ENCODE measurements at regions not wholly inside any gene's neighbourhood (a gene's known extent, or its start where the extent isn't known, plus 50 kb on each side); places are given as distances from the start of the nearest gene placed in this dataset.

DNA sequence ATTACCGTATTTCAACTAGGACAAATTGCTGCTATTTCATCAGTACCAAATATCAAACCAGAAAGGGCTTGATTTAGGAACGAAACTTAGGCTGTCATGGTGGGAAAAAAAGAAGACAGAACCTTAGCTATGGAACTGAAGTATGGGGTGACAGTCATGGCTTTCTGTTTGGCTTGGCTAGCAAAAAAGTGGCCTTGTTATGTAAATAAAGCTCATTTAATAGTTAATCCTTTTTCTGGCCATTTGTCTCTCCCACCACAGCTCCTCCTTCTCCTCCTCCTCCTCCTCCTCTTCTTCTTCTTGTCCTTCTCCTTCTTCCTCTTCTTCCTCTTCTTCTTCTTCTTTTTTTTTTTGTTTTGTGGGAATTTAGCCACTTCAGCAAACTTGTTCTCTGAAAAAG, 434.7 kb upstream of the NDST4 start:
- no peak overlapping the region for H3K4me3 Mint-ChIP-seq
- no CpG with 5 or more reads among the region's 2 CpGs for WGBS (ENCODE audit: insufficient coverage)

DNA sequence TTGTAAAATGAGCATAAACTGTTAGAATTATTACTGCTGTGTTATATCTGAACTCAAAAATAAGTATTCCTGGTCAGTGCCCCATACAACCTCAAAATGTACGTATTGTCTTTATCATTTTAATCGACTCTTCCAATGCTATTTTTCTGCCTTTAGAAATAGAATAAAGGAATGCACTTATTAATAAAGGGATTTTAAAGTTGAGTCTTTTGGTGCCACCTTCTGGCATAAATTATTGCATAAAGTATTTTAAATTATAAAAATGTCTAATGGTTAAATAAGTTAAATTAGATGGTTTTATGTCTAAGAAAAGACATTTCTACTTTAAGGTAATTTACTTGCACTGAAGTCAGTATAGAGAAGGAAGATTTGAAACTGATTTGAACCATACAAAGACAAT, 424.0 kb upstream of the NDST4 start:
- H4K20me1 ChIP-seq (ENCODE audit: insufficient read depth, low read length), result no peaks in the 10 kb centered on the region
- H3K27me3 ChIP-seq (ENCODE audit: control insufficient read depth in 2 of 2, insufficient read depth in 2 of 2, low read length in 2 of 2), result no peaks in the 10 kb centered on the region
- H3K4me1 Mint-ChIP-seq, result no peaks in the 10 kb centered on the region
- no peak overlapping the region for H2AFZ ChIP-seq (ENCODE audit: insufficient read depth, low read depth, low read length, poor library complexity, severe bottlenecking)
- H3K4me3 ChIP-seq (replicated peaks in 1 of 3; ENCODE audit: low read depth in 2 of 3, low read length in 3 of 3), result no peak overlapping the region
- H3K27me3 Mint-ChIP-seq (ENCODE audit: low read depth in 3 of 3), result no peaks in the 10 kb centered on the region
- no peaks in the 10 kb centered on the region for H3K4me1 ChIP-seq (ENCODE audit: control insufficient read depth in 1 of 2, insufficient read depth in 2 of 2, low read length in 2 of 2)
- no CpG with 5 or more reads among the region's 2 CpGs for whole genome bisulfite sequencing (ENCODE audit: insufficient coverage)
- H3K9ac ChIP-seq (ENCODE audit: insufficient read depth, low read length, poor library complexity, severe bottlenecking), result no peak overlapping the region
- intact Hi-C loops (cut with micrococcal nuclease), result no loop called here
- H3K79me2 ChIP-seq (ENCODE audit: insufficient read depth, low read length), result no peaks in the 10 kb centered on the region
- TF ChIP-seq, protein P1, sequence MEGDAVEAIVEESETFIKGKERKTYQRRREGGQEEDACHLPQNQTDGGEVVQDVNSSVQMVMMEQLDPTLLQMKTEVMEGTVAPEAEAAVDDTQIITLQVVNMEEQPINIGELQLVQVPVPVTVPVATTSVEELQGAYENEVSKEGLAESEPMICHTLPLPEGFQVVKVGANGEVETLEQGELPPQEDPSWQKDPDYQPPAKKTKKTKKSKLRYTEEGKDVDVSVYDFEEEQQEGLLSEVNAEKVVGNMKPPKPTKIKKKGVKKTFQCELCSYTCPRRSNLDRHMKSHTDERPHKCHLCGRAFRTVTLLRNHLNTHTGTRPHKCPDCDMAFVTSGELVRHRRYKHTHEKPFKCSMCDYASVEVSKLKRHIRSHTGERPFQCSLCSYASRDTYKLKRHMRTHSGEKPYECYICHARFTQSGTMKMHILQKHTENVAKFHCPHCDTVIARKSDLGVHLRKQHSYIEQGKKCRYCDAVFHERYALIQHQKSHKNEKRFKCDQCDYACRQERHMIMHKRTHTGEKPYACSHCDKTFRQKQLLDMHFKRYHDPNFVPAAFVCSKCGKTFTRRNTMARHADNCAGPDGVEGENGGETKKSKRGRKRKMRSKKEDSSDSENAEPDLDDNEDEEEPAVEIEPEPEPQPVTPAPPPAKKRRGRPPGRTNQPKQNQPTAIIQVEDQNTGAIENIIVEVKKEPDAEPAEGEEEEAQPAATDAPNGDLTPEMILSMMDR (IDR thresholded peaks at IDR 0.05), result no peak
- no peaks in the 10 kb centered on the region for H3K9me3 Mint-ChIP-seq
- H3K36me3 Mint-ChIP-seq, result no peaks in the 10 kb centered on the region
- H3K4me3 Mint-ChIP-seq, result no peak overlapping the region
- no peak overlapping the region for H3K4me2 ChIP-seq (replicated peaks; ENCODE audit: extremely low read depth, low read length, poor library complexity, severe bottlenecking)
- H3K9me3 ChIP-seq (replicated peaks in 1 of 2; ENCODE audit: control insufficient read depth in 1 of 2, insufficient read depth in 1 of 2, low read length in 2 of 2), result no peaks in the 10 kb centered on the region
- H3K27ac ChIP-seq (ENCODE audit: low read depth in 1 of 2, low read length in 2 of 2), result no peak overlapping the region
- no peaks in the 10 kb centered on the region for H3K36me3 ChIP-seq (replicated peaks in 1 of 2; ENCODE audit: control insufficient read depth in 1 of 2, insufficient read depth in 2 of 2, low read length in 2 of 2)
- DNase-seq, result no peak
- no peak overlapping the region for H3K27ac Mint-ChIP-seq

More for the DNA sequence above, 434.7 kb upstream of the NDST4 start:
- Histone ChIP-seq H3K27me3 (ENCODE audit: control insufficient read depth in 2 of 2, insufficient read depth in 2 of 2, low read length in 2 of 2) (no peaks in the 10 kb centered on the region), H3K36me3 (replicated peaks in 1 of 2; ENCODE audit: control insufficient read depth in 1 of 2, insufficient read depth in 2 of 2, low read length in 2 of 2) (no peaks in the 10 kb centered on the region), H3K9ac (ENCODE audit: insufficient read depth, low read length, poor library complexity, severe bottlenecking) (no peak overlapping the region), H3K79me2 (ENCODE audit: insufficient read depth, low read length) (no peaks in the 10 kb centered on the region), H4K20me1 (ENCODE audit: insufficient read depth, low read length) (no peaks in the 10 kb centered on the region), H3K4me3 (replicated peaks in 1 of 3; ENCODE audit: low read depth in 2 of 3, low read length in 3 of 3) (no peak overlapping the region), H2AFZ (ENCODE audit: insufficient read depth, low read depth, low read length, poor library complexity, severe bottlenecking) (no peak overlapping the region), H3K4me2 (replicated peaks; ENCODE audit: extremely low read depth, low read length, poor library complexity, severe bottlenecking) (no peak overlapping the region), H3K4me1 (ENCODE audit: control insufficient read depth in 1 of 2, insufficient read depth in 2 of 2, low read length in 2 of 2) (no peaks in the 10 kb centered on the region), H3K27ac (ENCODE audit: low read depth in 1 of 2, low read length in 2 of 2) (no peak overlapping the region), H3K9me3 (replicated peaks in 1 of 2; ENCODE audit: control insufficient read depth in 1 of 2, insufficient read depth in 1 of 2, low read length in 2 of 2) (no peaks in the 10 kb centered on the region)
- DNase-seq, result no peak
- no peak overlapping the region for H3K27ac Mint-ChIP-seq
- TF ChIP-seq, protein P1 (IDR thresholded peaks at IDR 0.05), result no peak
- no peaks in the 10 kb centered on the region for H3K27me3 Mint-ChIP-seq (ENCODE audit: low read depth in 3 of 3)
- no peaks in the 10 kb centered on the region for H3K36me3 Mint-ChIP-seq
- intact Hi-C loops (cut with micrococcal nuclease), result no loop called here
- H3K4me1 Mint-ChIP-seq, result no peaks in the 10 kb centered on the region
- H3K9me3 Mint-ChIP-seq, result no peaks in the 10 kb centered on the region

Data from CD14-positive monocyte (primary cell).